ENCODE measurements at regions not wholly inside any gene's neighbourhood (a gene's known extent, or its start where the extent isn't known, plus 50 kb on each side); places are given as distances from the start of the nearest gene placed in this dataset.

DNA sequence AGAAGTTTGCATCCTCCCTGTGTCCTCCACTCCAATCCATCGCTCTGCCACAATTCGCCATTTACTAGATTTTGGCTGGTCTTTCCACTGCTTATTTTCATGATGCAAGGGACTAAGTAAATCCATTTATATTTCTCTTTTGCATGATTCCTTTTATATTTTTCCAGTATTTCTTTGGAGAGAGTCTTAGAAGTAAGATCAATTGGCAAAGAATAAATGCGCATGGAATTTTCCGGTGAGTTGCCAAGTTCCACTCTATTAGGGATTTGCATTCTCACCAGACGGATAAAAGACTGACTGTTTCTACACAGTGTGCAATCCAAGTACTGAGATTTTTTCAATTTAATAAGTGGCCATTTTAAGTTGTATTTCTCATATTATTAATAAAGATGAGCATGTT is 91.7 kb upstream of the PHACTR3 start:
- TF ChIP-seq USF2 (IDR thresholded peaks at IDR 0.05; ENCODE audit: borderline replicate concordance, low read depth, low read length) = no peak
- no peak for TF ChIP-seq RXRA (IDR thresholded peaks at IDR 0.05; ENCODE audit: borderline replicate concordance, low read depth)
- TF ChIP-seq JUND (IDR thresholded peaks at IDR 0.05) = no peak
- no peak for TF ChIP-seq CTCF (IDR thresholded peaks at IDR 0.05)
- TF ChIP-seq ELF1 (IDR thresholded peaks at IDR 0.05) = no peak
